ENCODE measurements at regions not wholly inside any gene's neighbourhood (a gene's known extent, or its start where the extent isn't known, plus 50 kb on each side); places are given as distances from the start of the nearest gene placed in this dataset.
"Not testable (repeated sequence)": the region's sequence is repeated elsewhere in the genome, so short reads cannot be mapped to it uniquely, and the experiment has no call there.

DNA sequence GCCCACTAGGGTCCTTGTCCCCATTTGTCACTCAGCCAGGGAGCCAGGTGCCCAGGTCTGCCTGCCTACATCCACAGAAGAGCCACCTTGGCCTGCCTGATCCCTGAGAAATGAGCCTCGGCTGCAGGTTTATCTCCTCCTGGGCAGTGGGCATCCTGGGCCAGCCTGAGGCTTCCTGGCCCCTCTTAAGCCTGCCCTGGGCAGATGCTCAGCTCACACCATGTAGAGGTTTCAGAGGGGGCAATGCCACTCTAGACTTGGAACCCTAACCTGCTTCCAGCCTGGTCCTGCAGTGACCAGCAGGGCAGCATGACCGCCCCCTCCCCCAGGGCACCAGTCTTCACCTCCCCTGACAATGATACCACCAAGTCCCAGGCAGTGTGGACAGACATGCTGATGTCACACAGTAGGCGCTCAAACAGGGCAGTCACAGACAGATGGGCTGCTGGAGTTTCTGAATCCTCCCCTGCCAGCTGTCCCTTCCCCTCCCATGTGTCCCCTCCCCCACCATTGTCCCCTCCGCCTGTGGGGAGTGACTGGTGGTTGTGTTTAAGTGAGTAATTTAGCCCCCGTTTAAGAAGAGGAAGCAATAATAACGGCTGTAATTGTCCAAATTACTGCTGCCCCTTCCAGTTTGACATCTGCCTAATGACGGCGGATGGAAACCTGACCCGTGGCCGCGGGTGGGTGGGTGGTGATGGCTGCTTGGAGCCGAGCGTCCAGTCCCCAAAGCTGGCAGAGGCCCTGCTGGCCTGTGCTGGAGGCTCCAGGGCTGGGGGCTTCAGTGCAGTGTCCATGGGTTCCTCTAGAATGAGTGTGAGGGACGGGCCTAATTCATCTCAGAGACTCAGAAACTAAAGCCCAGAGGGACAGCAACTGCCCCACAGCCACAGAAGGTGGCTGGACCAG lies 147.7 kb downstream of the BARX1 start:
- 49% methylated on average over 14 of the region's 14 CpGs for WGBS
- no peak for DNase-seq (ENCODE audit: extremely low spot score)
- Histone ChIP-seq H3K27ac (ENCODE audit: low read depth) (no peak overlapping the region), H3K4me3 (ENCODE audit: low read depth, low read length) (no peak overlapping the region), H3K36me3 (ENCODE audit: insufficient read depth) (no peaks in the 10 kb centered on the region), H3K4me1 (ENCODE audit: insufficient read depth) (no peaks in the 10 kb centered on the region)

GRCh38 chr9:93801581-93802284 lies 153.4 kb downstream of the BARX1 start:
- no peak overlapping the region for H3K27ac ChIP-seq (ENCODE audit: low read depth)
- no peak for DNase-seq (ENCODE audit: extremely low spot score)
- WGBS = 68% methylated on average over 7 of the region's 7 CpGs
- H3K36me3 ChIP-seq (ENCODE audit: insufficient read depth) = no peaks in the 10 kb centered on the region
- H3K4me1 ChIP-seq (ENCODE audit: insufficient read depth) = no peaks in the 10 kb centered on the region
- H3K4me3 ChIP-seq (ENCODE audit: low read depth, low read length) = no peak overlapping the region

- WGBS = 61% methylated on average over 4 of the region's 4 CpGs
- DNase-seq (ENCODE audit: extremely low spot score) = no peak
- H3K4me3 ChIP-seq (ENCODE audit: low read depth, low read length) = no peak overlapping the region
- no peak overlapping the region for H3K27ac ChIP-seq (ENCODE audit: low read depth)
- no peaks in the 10 kb centered on the region for H3K36me3 ChIP-seq (ENCODE audit: insufficient read depth)
- H3K4me1 ChIP-seq (ENCODE audit: insufficient read depth) = no peaks in the 10 kb centered on the region
Observed at GRCh38 chr9:93801120-93801519, 154.0 kb downstream of the BARX1 start.

DNA sequence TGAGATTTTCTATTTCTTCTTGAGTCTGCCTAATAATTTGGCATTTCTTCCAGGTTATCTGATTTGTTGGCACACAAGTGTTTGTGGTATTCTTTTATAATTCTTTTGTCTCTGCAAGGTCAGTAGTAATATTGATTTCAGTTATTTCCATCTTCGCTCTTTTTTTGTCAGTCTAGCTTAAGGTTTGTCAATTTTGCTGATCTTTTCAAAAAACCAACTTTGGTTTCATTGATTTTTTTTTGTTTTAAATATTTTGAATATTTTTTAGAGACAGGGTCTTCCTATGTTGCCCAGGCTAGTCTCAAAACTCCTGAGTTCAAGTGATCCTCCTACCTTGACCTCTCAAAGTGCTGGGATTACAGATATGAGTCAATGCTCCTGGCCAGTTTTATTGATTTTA lies 162.8 kb downstream of the BARX1 start:
- H3K27ac ChIP-seq (ENCODE audit: low read depth) = no peak overlapping the region
- no peak overlapping the region for H3K4me3 ChIP-seq (ENCODE audit: low read depth, low read length)
- 95% methylated on average over 1 of the region's 1 CpG for WGBS
- no peaks in the 10 kb centered on the region for H3K4me1 ChIP-seq (ENCODE audit: insufficient read depth)
- no peaks in the 10 kb centered on the region for H3K36me3 ChIP-seq (ENCODE audit: insufficient read depth)
- DNase-seq (ENCODE audit: extremely low spot score) = no peak

GRCh38 chr9:93786204-93786603 lies 169.0 kb downstream of the BARX1 start:
- H3K36me3 ChIP-seq (ENCODE audit: insufficient read depth) = no peaks in the 10 kb centered on the region
- no peaks in the 10 kb centered on the region for H3K4me1 ChIP-seq (ENCODE audit: insufficient read depth)
- no peak overlapping the region for H3K4me3 ChIP-seq (ENCODE audit: low read depth, low read length)
- no peak overlapping the region for H3K27ac ChIP-seq (ENCODE audit: low read depth)
- 85% methylated on average over 2 of the region's 2 CpGs for WGBS
- no peak for DNase-seq (ENCODE audit: extremely low spot score)

DNA sequence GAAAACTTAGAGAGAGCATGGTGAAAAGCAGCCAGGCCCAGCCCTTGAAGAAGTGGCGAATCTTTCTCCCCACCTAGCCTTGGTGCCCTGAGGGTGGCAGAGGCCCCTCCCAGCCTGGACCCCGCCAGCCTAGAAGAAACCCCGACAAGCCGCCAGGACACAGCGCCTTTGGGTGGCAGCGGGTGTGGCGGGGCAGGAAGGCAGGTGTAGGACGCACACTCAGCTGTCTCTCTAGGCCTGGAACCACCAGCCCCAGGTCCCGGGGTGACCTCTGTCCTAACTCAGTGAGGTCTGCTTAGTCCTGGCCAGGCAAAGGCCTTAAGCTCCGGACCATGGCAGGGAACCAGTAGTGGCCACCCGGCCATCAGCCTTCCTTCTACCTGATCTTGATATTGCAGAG lies 178.3 kb downstream of the BARX1 start:
- Histone ChIP-seq H3K4me1 (ENCODE audit: insufficient read depth) (no peaks in the 10 kb centered on the region), H3K4me3 (ENCODE audit: low read depth, low read length) (no peak overlapping the region), H3K27ac (ENCODE audit: low read depth) (no peak overlapping the region), H3K36me3 (ENCODE audit: insufficient read depth) (no peaks in the 10 kb centered on the region)
- no peak for DNase-seq (ENCODE audit: extremely low spot score)
- 92% methylated on average over 11 of the region's 11 CpGs for WGBS

DNA sequence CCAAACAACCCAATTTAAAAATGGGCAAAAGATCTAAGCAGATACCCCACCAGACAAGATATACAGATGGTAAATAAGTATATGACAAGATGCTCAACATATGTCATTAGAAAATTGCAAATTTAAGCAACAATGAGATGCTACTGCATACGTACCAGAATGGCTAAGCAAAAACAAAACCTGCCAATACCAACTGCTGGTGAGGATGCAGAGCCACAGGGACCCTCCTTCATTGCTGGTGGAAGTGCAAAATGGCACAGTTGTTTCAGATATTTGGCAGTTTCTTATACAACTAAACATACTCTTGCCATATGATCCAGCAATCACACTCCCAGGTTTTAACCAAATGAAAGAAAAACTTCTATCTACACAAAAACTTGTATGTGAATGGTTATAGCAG lies 178.9 kb downstream of the BARX1 start:
- no peak for DNase-seq (ENCODE audit: extremely low spot score)
- 66% methylated on average over 1 of the region's 1 CpG for WGBS
- H3K27ac ChIP-seq (ENCODE audit: low read depth) = no peak overlapping the region

GRCh38 chr9:93774331-93775102 lies 180.6 kb downstream of the BARX1 start:
- no peak overlapping the region for H3K27ac ChIP-seq (ENCODE audit: low read depth)
- H3K4me1 ChIP-seq (ENCODE audit: insufficient read depth) = no peaks in the 10 kb centered on the region
- no peak overlapping the region for H3K4me3 ChIP-seq (ENCODE audit: low read depth, low read length)
- WGBS = 88% methylated on average over 8 of the region's 8 CpGs
- no peaks in the 10 kb centered on the region for H3K36me3 ChIP-seq (ENCODE audit: insufficient read depth)
- DNase-seq (ENCODE audit: extremely low spot score) = no peak

More for the DNA sequence above, 178.9 kb downstream of the BARX1 start:
- Histone ChIP-seq H3K36me3 (ENCODE audit: insufficient read depth) (no peaks in the 10 kb centered on the region), H3K4me3 (ENCODE audit: low read depth, low read length) (no peak overlapping the region), H3K4me1 (ENCODE audit: insufficient read depth) (no peaks in the 10 kb centered on the region)

DNA sequence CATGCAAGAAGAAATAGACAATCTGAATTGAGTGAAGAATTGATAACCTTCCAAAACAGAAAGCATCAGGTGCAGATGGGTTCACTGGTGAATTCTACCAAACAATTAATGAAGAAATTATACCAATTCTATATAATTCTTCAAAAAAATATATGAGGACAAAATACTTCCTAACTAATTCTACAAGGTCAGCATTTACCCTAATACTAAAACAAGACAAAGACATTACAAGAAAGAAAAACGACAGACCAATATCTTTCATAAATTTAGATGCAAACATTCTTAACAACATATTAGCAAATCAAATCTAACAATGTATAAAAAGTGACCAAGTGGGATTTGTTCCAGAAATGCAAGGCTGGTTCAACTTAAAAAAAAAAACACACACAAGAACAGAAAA lies 183.9 kb downstream of the BARX1 start:
- H3K36me3 ChIP-seq (ENCODE audit: insufficient read depth) = no peaks in the 10 kb centered on the region
- H3K27ac ChIP-seq (ENCODE audit: low read depth) = no peak overlapping the region
- no peak overlapping the region for H3K4me3 ChIP-seq (ENCODE audit: low read depth, low read length)
- 83% methylated on average over 1 of the region's 1 CpG for WGBS
- H3K4me1 ChIP-seq (ENCODE audit: insufficient read depth) = no peaks in the 10 kb centered on the region
- no peak for DNase-seq (ENCODE audit: extremely low spot score)

DNA sequence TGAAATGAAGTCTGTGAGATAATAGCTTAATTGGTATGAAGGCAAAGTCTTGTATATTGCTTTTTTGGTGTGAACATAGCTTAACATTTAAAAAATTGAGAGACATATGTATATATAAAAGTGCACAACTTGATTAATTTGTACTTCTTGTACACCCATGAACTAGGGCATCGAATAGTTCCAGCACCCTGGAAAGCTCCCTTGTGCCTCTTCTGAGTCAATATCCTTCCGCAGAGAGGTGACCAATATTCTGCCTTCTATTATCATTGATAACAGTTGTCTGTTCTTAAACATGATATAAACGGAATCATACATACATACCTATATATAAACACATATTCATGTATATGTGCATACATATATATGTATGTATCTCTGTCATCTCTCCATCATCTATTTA lies 185.4 kb downstream of the PHF2 start:
- H3K27ac ChIP-seq (ENCODE audit: low read depth) = no peak overlapping the region
- no peak overlapping the region for H3K4me3 ChIP-seq (ENCODE audit: low read depth, low read length)
- WGBS = 73% methylated on average over 3 of the region's 3 CpGs
- H3K4me1 ChIP-seq (ENCODE audit: insufficient read depth) = no peaks in the 10 kb centered on the region
- no peak for DNase-seq (ENCODE audit: extremely low spot score)
- no peaks in the 10 kb centered on the region for H3K36me3 ChIP-seq (ENCODE audit: insufficient read depth)

GRCh38 chr9:93750045-93750444 lies 173.7 kb downstream of the PHF2 start:
- Histone ChIP-seq H3K27ac (ENCODE audit: low read depth) (no peak overlapping the region), H3K4me1 (ENCODE audit: insufficient read depth) (no peaks in the 10 kb centered on the region), H3K36me3 (ENCODE audit: insufficient read depth) (no peaks in the 10 kb centered on the region), H3K4me3 (ENCODE audit: low read depth, low read length) (no peak overlapping the region)
- 65% methylated on average over 2 of the region's 2 CpGs for WGBS
- DNase-seq (ENCODE audit: extremely low spot score) = no peak

GRCh38 chr9:93748827-93749226 lies 172.4 kb downstream of the PHF2 start:
- whole genome bisulfite sequencing = 94% methylated on average over 1 of the region's 1 CpG

DNA sequence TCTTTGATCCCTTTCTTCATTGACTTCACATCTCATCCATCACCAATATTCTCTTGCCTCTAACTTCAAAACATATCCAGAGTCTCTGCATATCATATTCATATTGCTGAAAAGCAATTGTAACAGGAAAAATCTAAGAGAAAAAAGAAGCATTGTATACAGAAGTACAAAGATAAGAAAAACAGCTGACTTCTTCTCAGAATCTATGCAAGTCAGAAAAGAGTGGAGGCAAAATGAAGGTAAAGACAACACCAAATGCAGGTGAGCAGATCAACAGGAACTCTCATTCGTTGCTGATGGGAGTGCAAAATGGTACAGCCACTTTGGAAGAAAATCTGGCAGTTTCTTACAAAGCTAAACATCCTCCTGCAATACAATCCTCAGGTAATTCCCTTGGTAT lies 155.6 kb downstream of the PHF2 start:
- H3K4me1 ChIP-seq (ENCODE audit: insufficient read depth) = no peaks in the 10 kb centered on the region
- H3K4me3 ChIP-seq (ENCODE audit: low read depth, low read length) = no peak overlapping the region
- no peaks in the 10 kb centered on the region for H3K36me3 ChIP-seq (ENCODE audit: insufficient read depth)
- no peak for DNase-seq (ENCODE audit: extremely low spot score)
- WGBS = 50% methylated on average over 1 of the region's 1 CpG
- H3K27ac ChIP-seq (ENCODE audit: low read depth) = no peak overlapping the region

More at GRCh38 chr9:93748827-93749226, 172.4 kb downstream of the PHF2 start:
- not testable (repeated sequence) for H3K4me3 ChIP-seq (ENCODE audit: low read depth, low read length); H3K4me1 ChIP-seq (ENCODE audit: insufficient read depth); DNase-seq (ENCODE audit: extremely low spot score); H3K36me3 ChIP-seq (ENCODE audit: insufficient read depth); H3K27ac ChIP-seq (ENCODE audit: low read depth)

All from urinary bladder (tissue), 3 donors.